GM12878 (cell line): ENCODE measurements at regions not wholly inside any gene's neighbourhood (a gene's known extent, or its start where the extent isn't known, plus 50 kb on each side); places are given as distances from the start of the nearest gene placed in this dataset.

Experiments used
- ATAC-seq: fragments of 200-7000 bp; cut with Tn5 transposase; 3 replicates; pipeline ENCODE4 v1.9.1; 2020; ENCODE audit warnings: mild to moderate bottlenecking, moderate library complexity
- BruUV-seq: library from RNA; stranded (reverse); fragments of 400-500 nt; replicated peaks from 2 replicates; lab custom pipeline; 2021; lab: Mats Ljungman, UMichigan
- CTCF ChIA-PET: fragments of 300-600 bp; sonication (Branson Sonifier 250); formaldehyde crosslinking; extraction: SDS; loops from one replicate; lab custom pipeline; 2021; ENCODE audit warnings: inconsistent platforms; lab: Yijun Ruan, JAX
- POLR2A ChIA-PET: fragments of 350-600 bp; formaldehyde crosslinking; extraction: SDS; loops from one replicate; lab custom pipeline; 2021; ENCODE audit warnings: inconsistent platforms; lab: Charles Lee
- RAD21 ChIA-PET: fragments of 300-600 bp; sonication (Branson Sonifier 250); formaldehyde crosslinking; loops from one replicate; lab custom pipeline; 2023; ENCODE audit warnings: antibody characterized with exemption; ENCODE audit not compliant: unreplicated experiment; lab: Charles Lee
- SMC1A ChIA-PET: fragments of 300-600 bp; sonication (Branson Sonifier 250); formaldehyde crosslinking; loops from one replicate; lab custom pipeline; 2023; ENCODE audit not compliant: unreplicated experiment, uncharacterized antibody; lab: Charles Lee
- DNase-seq: peaks from one replicate; pipeline ENCODE4 v3.0.0-alpha.2; 2011; ENCODE audit warnings: low read depth, low spot score
- FAIRE-seq: peaks from 3 replicates; lab custom pipeline; 2011; peaks lifted over from hg19 to GRCh38; lab: Jason Lieb, UNC
- H2AFZ ChIP-seq: 2 replicates; pipeline ENCODE4 v1.6.0; 2011; ENCODE audit warnings: low read depth, low read length, control low read depth; ENCODE audit not compliant: control insufficient read depth
- H3K27ac ChIP-seq: 2 replicates; pipeline ENCODE4 v1.5.1; 2011; ENCODE audit warnings: control low read depth; ENCODE audit not compliant: control insufficient read depth, insufficient read depth
- H3K27me3 ChIP-seq, 2 experiments: replicated peaks in 1 of 2; 2 replicates each; pipeline versions ENCODE4 v1.6.0 to v1.6.1; 2011; ENCODE audit warnings: low read length in 1 of 2; ENCODE audit not compliant: control insufficient read depth in 2 of 2, insufficient read depth in 2 of 2
- H3K36me3 ChIP-seq, 2 experiments: 2 replicates each; pipeline ENCODE4 v1.5.1; 2011; ENCODE audit warnings: low read length in 1 of 2; ENCODE audit not compliant: control insufficient read depth in 2 of 2, insufficient read depth in 2 of 2
- H3K4me1 ChIP-seq: 2 replicates; pipeline ENCODE4 v1.6.1; 2011; ENCODE audit warnings: mild to moderate bottlenecking, low read length, moderate library complexity, mixed read lengths; ENCODE audit not compliant: control insufficient read depth, insufficient read depth
- H3K4me2 ChIP-seq: 2 replicates; pipeline ENCODE4 v1.6.0; 2011; ENCODE audit warnings: control low read depth; ENCODE audit not compliant: control insufficient read depth, insufficient read depth
- H3K4me3 ChIP-seq: fragments of 200-600 bp; sonication (generic); 2 replicates; pipeline ENCODE4 v1.5.1; 2016
- H3K79me2 ChIP-seq: 2 replicates; pipeline ENCODE4 v1.6.0; 2011; ENCODE audit warnings: low read length; ENCODE audit not compliant: control insufficient read depth, insufficient read depth
- H3K9ac ChIP-seq: 2 replicates; pipeline ENCODE4 v1.8.0; 2011; ENCODE audit warnings: low read length, control low read depth, mixed read lengths; ENCODE audit not compliant: control insufficient read depth, insufficient read depth
- H3K9me3 ChIP-seq: replicated peaks from 3 replicates; pipeline ENCODE4 v1.5.1; 2011; ENCODE audit warnings: mild to moderate bottlenecking, low read length; ENCODE audit not compliant: control insufficient read depth, insufficient read depth
- H4K20me1 ChIP-seq: 2 replicates; pipeline ENCODE4 v1.6.0; 2011; ENCODE audit not compliant: control insufficient read depth, insufficient read depth
- BCL3 ChIP-seq: IDR thresholded peaks from 2 replicates; pipeline ENCODE4 v1.6.1; 2011; ENCODE audit warnings: borderline replicate concordance, low read depth, mild to moderate bottlenecking, moderate library complexity, low read length; ENCODE audit not compliant: insufficient read depth, poor library complexity, severe bottlenecking
- E4F1 ChIP-seq: fragments of 450-650 bp; IDR thresholded peaks from 2 replicates; pipeline ENCODE4 v1.6.1; 2018; ENCODE audit warnings: borderline replicate concordance, mild to moderate bottlenecking; ENCODE audit not compliant: partially characterized antibody
- EP300 ChIP-seq, 2 experiments: fragments of 150-350 bp in 1 of 2; IDR thresholded peaks; 2 replicates each; pipeline ENCODE4 v1.6.1; 2011 to 2012; ENCODE audit warnings: low read depth in 2 of 2, low read length in 2 of 2, borderline replicate concordance in 1 of 2, improper control_type of control experiment in 1 of 2, inconsistent platforms in 1 of 2; ENCODE audit not compliant: control insufficient read depth in 1 of 2
- EZH2 ChIP-seq: IDR thresholded peaks from 2 replicates; pipeline ENCODE4 v1.6.1; 2012; ENCODE audit warnings: low read depth, mild to moderate bottlenecking, control low read depth, inconsistent platforms, low read length, borderline replicate concordance; ENCODE audit not compliant: control insufficient read depth
- FOXK2 ChIP-seq: fragments of 450-650 bp; IDR thresholded peaks from 2 replicates; pipeline ENCODE4 v1.6.1; 2017; ENCODE audit warnings: mild to moderate bottlenecking, moderate library complexity
- GATAD2B ChIP-seq: fragments of 450-650 bp; conservative IDR thresholded peaks from 2 replicates; pipeline ENCODE4 v1.6.1; 2017; ENCODE audit warnings: low read depth, mild to moderate bottlenecking, moderate library complexity
- JUND ChIP-seq: IDR thresholded peaks from 2 replicates; pipeline ENCODE4 v1.6.1; 2012; ENCODE audit warnings: low read depth, mild to moderate bottlenecking, low read length, improper control_type of control experiment, moderate library complexity
- USF2 ChIP-seq: IDR thresholded peaks from 2 replicates; pipeline ENCODE4 v1.6.1; 2011; ENCODE audit warnings: low read depth, low read length, improper control_type of control experiment, borderline replicate concordance
- WGBS: methylation state at CpG from one replicate; pipeline ENCODE4 v1.1.6; 2016; ENCODE audit warnings: low lambda C conversion rate; ENCODE audit not compliant: insufficient replicate concordance, insufficient coverage; ENCODE audit errors: missing lambda C conversion rate; 5-methylcytosine and 5-hydroxymethylcytosine counted together
- in situ Hi-C: fragments of 300-500 bp; cut with MboI; formaldehyde crosslinking; loops from 9 replicates; pipeline ENCODE4 v1.14.3; 2018; ENCODE audit warnings: mixed read lengths
- intact Hi-C: fragments of 100-400 bp; cut with micrococcal nuclease; formaldehyde crosslinking; loops from one replicate; pipeline ENCODE4 v1.14.2; 2022; ENCODE audit not compliant: unreplicated experiment

GRCh38 chr6:139955366-139956155, 581.1 kb upstream of the CITED2 start:
- CTCF ChIA-PET, result no interaction called here
- H3K4me3 ChIP-seq, result no peak overlapping the region
- intact Hi-C loops, result no loop called here
- no peaks in the 10 kb centered on the region for H4K20me1 ChIP-seq
- no peak overlapping the region for H2AFZ ChIP-seq
- no peaks in the 10 kb centered on the region for H3K4me1 ChIP-seq
- SMC1A ChIA-PET, result interaction anchor here (0.7 kb wide), 1 partner anchor 393 kb away, joined by 4 read pairs; no protein-coding TSS in a partner anchor
- H3K4me2 ChIP-seq, result no peak overlapping the region
- in situ Hi-C loops, result no loop called here
- DNase-seq (no peak), ATAC-seq (no peak), FAIRE-seq (no peak)
- no peaks in the 10 kb centered on the region for H3K79me2 ChIP-seq
- RAD21 ChIA-PET, result interaction anchor here (1.3 kb wide), 1 partner anchor 67 kb away, joined by 3 read pairs; no protein-coding TSS in a partner anchor
- TF ChIP-seq EZH2 (no peak), USF2 (no peak), FOXK2 (no peak), E4F1 (no peak), EP300 (IDR thresholded peaks at IDR 0.05; ENCODE audit: borderline replicate concordance in 1 of 2, control insufficient read depth in 1 of 2, low read depth in 2 of 2, low read length in 2 of 2) (no peak), BCL3 (no peak), JUND (no peak), GATAD2B (no peak)
- H3K9me3 ChIP-seq, result no peaks in the 10 kb centered on the region
- H3K9ac ChIP-seq, result no peak overlapping the region
- BruUV-seq, result no TSS peak
- WGBS, result 61% methylated on average over 2 of the region's 2 CpGs
- H3K27ac ChIP-seq, result no peak overlapping the region
- no peaks in the 10 kb centered on the region for H3K36me3 ChIP-seq
- POLR2A ChIA-PET, result no interaction called here
- H3K27me3 ChIP-seq, result no peaks in the 10 kb centered on the region
